Renal cortical epithelial cell (primary cell): ENCODE measurements at regions not wholly inside any gene's neighbourhood (a gene's known extent, or its start where the extent isn't known, plus 50 kb on each side); places are given as distances from the start of the nearest gene placed in this dataset.
A peak's percentile ranks its signal among the peaks of the same experiment; 100 is the strongest.

Source experiments
- DNase-seq: peaks from one replicate; pipeline ENCODE4 v3.0.0-alpha.2; 2011; ENCODE audit warnings: low read depth

GRCh38 chr5:174596429-174596828 lies 128.0 kb upstream of the MSX2 start:
- peak; percentile 79 for DNase-seq

- no peak for DNase-seq
Measured at GRCh38 chr5:174599992-174600391, 124.4 kb upstream of the MSX2 start.

GRCh38 chr5:174601946-174602345 lies 122.4 kb upstream of the MSX2 start:
- peak; percentile 96 for DNase-seq

- DNase-seq: no peak
Measured at GRCh38 chr5:174606153-174606552, 118.2 kb upstream of the MSX2 start.

- DNase-seq: peak; percentile 39
Measured at GRCh38 chr5:174606646-174607045, 117.7 kb upstream of the MSX2 start.

GRCh38 chr5:174607205-174607604 lies 117.2 kb upstream of the MSX2 start:
- DNase-seq: no peak

GRCh38 chr5:174607916-174608315 lies 116.5 kb upstream of the MSX2 start:
- DNase-seq: no peak

- peak; percentile 88 for DNase-seq
Measured at GRCh38 chr5:174608631-174609097, 115.7 kb upstream of the MSX2 start.

- no peak for DNase-seq
Measured at GRCh38 chr5:174609116-174609515, 115.3 kb upstream of the MSX2 start.

GRCh38 chr5:174610968-174611367 lies 113.4 kb upstream of the MSX2 start:
- peak; percentile 72 for DNase-seq

GRCh38 chr5:174612686-174613085 lies 111.7 kb upstream of the MSX2 start:
- no peak for DNase-seq

GRCh38 chr5:174614500-174615135 lies 109.8 kb upstream of the MSX2 start:
- DNase-seq: no peak

GRCh38 chr5:174616036-174616435 lies 108.3 kb upstream of the MSX2 start:
- DNase-seq: no peak

- no peak for DNase-seq
Measured at GRCh38 chr5:174617285-174617684, 107.1 kb upstream of the MSX2 start.

- no peak for DNase-seq
Measured at GRCh38 chr5:174617910-174618309, 106.5 kb upstream of the MSX2 start.

- no peak for DNase-seq
Measured at GRCh38 chr5:174618589-174618988, 105.8 kb upstream of the MSX2 start.

- no peak for DNase-seq
Measured at GRCh38 chr5:174622067-174622466, 102.3 kb upstream of the MSX2 start.

GRCh38 chr5:174623018-174623417 lies 101.4 kb upstream of the MSX2 start:
- DNase-seq: no peak

GRCh38 chr5:174623433-174624019 lies 100.9 kb upstream of the MSX2 start:
- DNase-seq: no peak

- DNase-seq: no peak
Measured at GRCh38 chr5:174624733-174625522, 99.5 kb upstream of the MSX2 start.

- DNase-seq: no peak
Measured at GRCh38 chr5:174625591-174626350, 98.6 kb upstream of the MSX2 start.

GRCh38 chr5:174626369-174626920 lies 97.9 kb upstream of the MSX2 start:
- DNase-seq: no peak
